ENCODE measurements at regions not wholly inside any gene's neighbourhood (a gene's known extent, or its start where the extent isn't known, plus 50 kb on each side); places are given as distances from the start of the nearest gene placed in this dataset.

DNA sequence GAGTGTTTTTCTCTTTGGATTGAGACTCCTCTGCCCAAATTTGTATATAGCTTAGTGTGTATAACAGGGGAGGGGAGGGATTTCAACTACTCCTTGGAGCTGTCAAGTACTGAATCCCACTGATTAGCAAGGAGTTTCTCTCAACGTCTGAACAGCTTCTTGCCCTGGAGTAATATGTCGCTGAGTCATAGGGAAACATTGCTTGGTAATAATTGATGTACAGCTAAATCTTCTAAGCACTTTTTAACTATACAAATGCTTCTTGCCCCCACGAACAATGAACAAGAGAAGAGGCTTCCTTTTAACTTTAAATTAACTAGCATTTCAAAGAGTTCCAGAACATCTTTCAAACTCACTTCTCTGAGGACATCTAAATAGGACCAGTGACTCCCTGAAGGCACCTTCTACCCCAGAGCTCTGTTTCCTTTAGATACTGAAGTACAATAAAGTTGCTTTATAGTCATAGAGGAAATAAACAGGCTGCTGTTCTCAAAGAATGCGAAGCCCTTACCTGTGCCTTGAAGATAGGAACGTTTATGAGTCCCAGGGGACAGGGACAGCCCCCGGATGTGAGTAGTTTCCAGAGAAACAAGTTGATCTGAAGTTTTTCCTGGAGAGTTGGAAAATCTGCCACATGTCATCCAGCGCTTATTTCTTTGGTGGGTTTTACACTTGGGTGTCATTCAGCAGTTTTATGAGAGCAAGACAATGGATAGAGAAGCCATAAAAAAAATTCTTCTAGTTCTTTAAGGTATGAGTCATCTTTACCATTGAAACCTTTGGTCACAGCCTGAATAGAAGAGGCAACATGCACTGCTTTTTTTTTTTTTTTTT lies 462.5 kb upstream of the BTBD3 start (continued):
- TF ChIP-seq ZNF687 (IDR thresholded peaks at IDR 0.05) (no peak), SP1 (IDR thresholded peaks at IDR 0.05; ENCODE audit: low read depth, low read length) (no peak), SREBF2 (IDR thresholded peaks at IDR 0.05; ENCODE audit: low read length) (no peak), MXI1 (IDR thresholded peaks at IDR 0.05; ENCODE audit: low read depth, low read length) (no peak), GATAD2B (conservative IDR thresholded peaks at IDR 0.05; ENCODE audit: low read depth) (peak; percentile 36; the same call in 1 of the 2 replicates), CHD1 (IDR thresholded peaks at IDR 0.05; ENCODE audit: low read depth, low read length) (no peak), ZNF384 (IDR thresholded peaks at IDR 0.05; ENCODE audit: borderline replicate concordance, low read depth, low read length) (peak; percentile 99), EZH2 (IDR thresholded peaks at IDR 0.05; ENCODE audit: borderline replicate concordance, control insufficient read depth, low read depth, low read length) (no peak), NBN (IDR thresholded peaks at IDR 0.05) (no peak), BCL11A (IDR thresholded peaks at IDR 0.05; ENCODE audit: low read depth, low read length) (0 out of 2 replicates have a peak, but pooled peaks have one; percentile 4), NFIC (IDR thresholded peaks at IDR 0.05; ENCODE audit: low read depth, low read length) (no peak), LARP7 (IDR thresholded peaks at IDR 0.05) (peak; percentile 23; the same call in 1 of the 2 replicates), POLR2A (IDR thresholded peaks at IDR 0.05; ENCODE audit: low read depth, low read length) (no peak), IKZF1 (conservative IDR thresholded peaks at IDR 0.05) (peak; percentile 63), ZBTB11 (CRISPR knock-in tag; IDR thresholded peaks at IDR 0.05) (no peak), TCF3 (IDR thresholded peaks at IDR 0.05; ENCODE audit: borderline replicate concordance, insufficient read depth, low read depth, low read length) (no peak), IRF5 (IDR thresholded peaks at IDR 0.05; ENCODE audit: borderline replicate concordance) (no peak), STAT3 (IDR thresholded peaks at IDR 0.05; ENCODE audit: low read depth, low read length) (peak; percentile 49; the same call in 1 of the 2 replicates), EED (IDR thresholded peaks at IDR 0.05; ENCODE audit: low read depth) (no peak), BACH1 (IDR thresholded peaks at IDR 0.05; ENCODE audit: borderline replicate concordance) (peak; percentile 76; the same call in 1 of the 2 replicates), RAD51 (IDR thresholded peaks at IDR 0.05) (no peak)
- TF ChIP-seq, protein P1, sequence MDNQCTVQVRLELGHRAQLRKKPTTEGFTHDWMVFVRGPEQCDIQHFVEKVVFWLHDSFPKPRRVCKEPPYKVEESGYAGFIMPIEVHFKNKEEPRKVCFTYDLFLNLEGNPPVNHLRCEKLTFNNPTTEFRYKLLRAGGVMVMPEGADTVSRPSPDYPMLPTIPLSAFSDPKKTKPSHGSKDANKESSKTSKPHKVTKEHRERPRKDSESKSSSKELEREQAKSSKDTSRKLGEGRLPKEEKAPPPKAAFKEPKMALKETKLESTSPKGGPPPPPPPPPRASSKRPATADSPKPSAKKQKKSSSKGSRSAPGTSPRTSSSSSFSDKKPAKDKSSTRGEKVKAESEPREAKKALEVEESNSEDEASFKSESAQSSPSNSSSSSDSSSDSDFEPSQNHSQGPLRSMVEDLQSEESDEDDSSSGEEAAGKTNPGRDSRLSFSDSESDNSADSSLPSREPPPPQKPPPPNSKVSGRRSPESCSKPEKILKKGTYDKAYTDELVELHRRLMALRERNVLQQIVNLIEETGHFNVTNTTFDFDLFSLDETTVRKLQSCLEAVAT (IDR thresholded peaks at IDR 0.05): 0 out of 2 replicates have a peak, but pooled peaks have one; percentile 50

All from GM12878 (cell line).